Activated CD4-positive, alpha-beta T cell treated with anti-CD3 and anti-CD28 coated beads for 1 hour (primary cell): ENCODE measurements at regions not wholly inside any gene's neighbourhood (a gene's known extent, or its start where the extent isn't known, plus 50 kb on each side); places are given as distances from the start of the nearest gene placed in this dataset.

Experiments used
- DNase-seq: peaks from one replicate; pipeline ENCODE4 v3.0.0-alpha.2; 2020

GRCh38 chr5:109917154-109917546 is 227.4 kb downstream of the MAN2A1 start:
- DNase-seq = no peak

- DNase-seq = no peak
Measured at GRCh38 chr5:109917966-109918365, 228.2 kb downstream of the MAN2A1 start.

- no peak for DNase-seq
Measured at GRCh38 chr5:109920736-109921135, 231.0 kb downstream of the MAN2A1 start.

- peak; percentile 46 for DNase-seq
Measured at GRCh38 chr5:109921735-109922380, 232.1 kb downstream of the MAN2A1 start.

- no peak for DNase-seq
Measured at GRCh38 chr5:109922381-109922995, 232.8 kb downstream of the MAN2A1 start.

- no peak for DNase-seq
Measured at GRCh38 chr5:109923205-109923604, 233.5 kb downstream of the MAN2A1 start.

GRCh38 chr5:109924237-109925107 is 234.7 kb downstream of the MAN2A1 start:
- no peak for DNase-seq

GRCh38 chr5:109927639-109928038 is 237.9 kb downstream of the MAN2A1 start:
- DNase-seq = no peak

- DNase-seq = no peak
Measured at GRCh38 chr5:109928046-109928445, 238.3 kb downstream of the MAN2A1 start.

- no peak for DNase-seq
Measured at GRCh38 chr5:109928811-109929210, 239.1 kb downstream of the MAN2A1 start.

GRCh38 chr5:109929376-109929775 is 239.6 kb downstream of the MAN2A1 start:
- no peak for DNase-seq

GRCh38 chr5:109929911-109930310 is 240.2 kb downstream of the MAN2A1 start:
- DNase-seq = no peak

- no peak for DNase-seq
Measured at GRCh38 chr5:109931049-109931780, 241.5 kb downstream of the MAN2A1 start.

GRCh38 chr5:109935833-109936490 is 246.2 kb downstream of the MAN2A1 start:
- DNase-seq = no peak

GRCh38 chr5:109936996-109937395 is 247.3 kb downstream of the MAN2A1 start:
- DNase-seq = no peak

GRCh38 chr5:109937951-109938350 is 248.2 kb downstream of the MAN2A1 start:
- DNase-seq = no peak

- DNase-seq = no peak
Measured at GRCh38 chr5:109938453-109938852, 248.7 kb downstream of the MAN2A1 start.

GRCh38 chr5:109939116-109939682 is 249.5 kb downstream of the MAN2A1 start:
- no peak for DNase-seq

GRCh38 chr5:109942646-109943045 is 252.9 kb downstream of the MAN2A1 start:
- no peak for DNase-seq

- DNase-seq = no peak
Measured at GRCh38 chr5:109943701-109944235, 254.0 kb downstream of the MAN2A1 start.

GRCh38 chr5:109944461-109944860 is 254.7 kb downstream of the MAN2A1 start:
- no peak for DNase-seq

GRCh38 chr5:109945097-109945678 is 255.5 kb downstream of the MAN2A1 start:
- no peak for DNase-seq
